ENCODE measurements at regions not wholly inside any gene's neighbourhood (a gene's known extent, or its start where the extent isn't known, plus 50 kb on each side); places are given as distances from the start of the nearest gene placed in this dataset.

- TF ChIP-seq CTCF (tag by site-specific recombination; IDR thresholded peaks at IDR 0.05) (no peak), SP2 (tag by site-specific recombination; IDR thresholded peaks at IDR 0.05) (no peak), GLIS1 (tag by site-specific recombination; IDR thresholded peaks at IDR 0.05) (no peak), ZNF146 (tag by site-specific recombination; IDR thresholded peaks at IDR 0.05) (no peak), GLIS2 (tag by site-specific recombination; IDR thresholded peaks at IDR 0.05) (no peak), ZNF366 (tag by site-specific recombination; conservative IDR thresholded peaks at IDR 0.05) (no peak), ZNF311 (tag by site-specific recombination; IDR thresholded peaks at IDR 0.05; ENCODE audit: borderline replicate concordance) (no peak), SP7 (tag by site-specific recombination; IDR thresholded peaks at IDR 0.05) (no peak), ZNF837 (tag by site-specific recombination; IDR thresholded peaks at IDR 0.05) (no peak), ZNF140 (tag by site-specific recombination; IDR thresholded peaks at IDR 0.05) (no peak)
These were observed 197.0 kb downstream of the KLF13 start for GRCh38 chr15:31523655-31524049.

All from HEK293 (cell line).